PC-3 (cell line): ENCODE measurements at regions not wholly inside any gene's neighbourhood (a gene's known extent, or its start where the extent isn't known, plus 50 kb on each side); places are given as distances from the start of the nearest gene placed in this dataset.

Source experiments
- EZH2 ChIP-seq: fragments of 300-600 bp; sonication (generic); IDR thresholded peaks from one replicate; pipeline ENCODE4 v1.6.1; 2017; ENCODE audit warnings: antibody characterized with exemption, mild to moderate bottlenecking, low read length; ENCODE audit not compliant: unreplicated experiment
- EZH2phosphoT487 ChIP-seq: fragments of 300-600 bp; sonication (generic); IDR thresholded peaks from 2 replicates; pipeline ENCODE4 v1.6.1; 2018; ENCODE audit warnings: mild to moderate bottlenecking, antibody characterized with exemption, low read length, borderline replicate concordance
- TF ChIP-seq, protein P1 (sequence below): fragments of 300-600 bp; sonication (generic); conservative IDR thresholded peaks from 2 replicates; pipeline ENCODE4 v1.5.1; 2017; ENCODE audit warnings: antibody characterized with exemption, low read depth, mild to moderate bottlenecking, low read length

DNA sequence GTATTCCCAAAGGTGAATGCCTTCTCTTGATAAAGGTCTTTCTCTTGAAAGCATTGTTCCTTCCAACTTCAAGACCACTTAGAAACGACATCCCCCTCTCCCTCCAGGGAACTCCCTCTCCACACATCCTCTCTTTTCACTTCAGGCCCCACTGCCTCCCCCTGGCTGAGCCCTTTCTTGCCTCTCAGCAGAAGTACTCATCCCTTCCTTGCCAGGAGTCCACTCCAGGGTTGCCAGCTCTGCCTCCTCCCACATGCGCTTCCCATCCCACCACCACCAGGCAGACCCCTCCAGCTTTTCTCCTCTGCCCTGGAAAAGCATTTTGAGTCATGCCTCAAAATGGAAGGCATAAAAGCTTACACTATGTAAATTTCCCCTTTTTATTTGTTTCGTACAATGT lies 126.3 kb upstream of the SALL3 start:
- TF ChIP-seq, protein P1, sequence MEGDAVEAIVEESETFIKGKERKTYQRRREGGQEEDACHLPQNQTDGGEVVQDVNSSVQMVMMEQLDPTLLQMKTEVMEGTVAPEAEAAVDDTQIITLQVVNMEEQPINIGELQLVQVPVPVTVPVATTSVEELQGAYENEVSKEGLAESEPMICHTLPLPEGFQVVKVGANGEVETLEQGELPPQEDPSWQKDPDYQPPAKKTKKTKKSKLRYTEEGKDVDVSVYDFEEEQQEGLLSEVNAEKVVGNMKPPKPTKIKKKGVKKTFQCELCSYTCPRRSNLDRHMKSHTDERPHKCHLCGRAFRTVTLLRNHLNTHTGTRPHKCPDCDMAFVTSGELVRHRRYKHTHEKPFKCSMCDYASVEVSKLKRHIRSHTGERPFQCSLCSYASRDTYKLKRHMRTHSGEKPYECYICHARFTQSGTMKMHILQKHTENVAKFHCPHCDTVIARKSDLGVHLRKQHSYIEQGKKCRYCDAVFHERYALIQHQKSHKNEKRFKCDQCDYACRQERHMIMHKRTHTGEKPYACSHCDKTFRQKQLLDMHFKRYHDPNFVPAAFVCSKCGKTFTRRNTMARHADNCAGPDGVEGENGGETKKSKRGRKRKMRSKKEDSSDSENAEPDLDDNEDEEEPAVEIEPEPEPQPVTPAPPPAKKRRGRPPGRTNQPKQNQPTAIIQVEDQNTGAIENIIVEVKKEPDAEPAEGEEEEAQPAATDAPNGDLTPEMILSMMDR, result no peak
- no peak for TF ChIP-seq EZH2phosphoT487
- TF ChIP-seq EZH2, result no peak
